ENCODE measurements at regions not wholly inside any gene's neighbourhood (a gene's known extent, or its start where the extent isn't known, plus 50 kb on each side); places are given as distances from the start of the nearest gene placed in this dataset.
"Not testable (repeated sequence)": the region's sequence is repeated elsewhere in the genome, so short reads cannot be mapped to it uniquely, and the experiment has no call there.

GRCh38 chr4:131609039-131609438 is 1540.1 kb upstream of the PCDH10 start:
- no peak for DNase-seq

GRCh38 chr4:131610517-131610916 is 1538.6 kb upstream of the PCDH10 start:
- DNase-seq: not testable (repeated sequence)

GRCh38 chr4:131613086-131613823 is 1535.8 kb upstream of the PCDH10 start:
- DNase-seq: no peak

GRCh38 chr4:131613824-131614216 is 1535.3 kb upstream of the PCDH10 start:
- no peak for DNase-seq

- DNase-seq: no peak
Observed at GRCh38 chr4:131632877-131633276, 1516.2 kb upstream of the PCDH10 start.

GRCh38 chr4:131635191-131635590 is 1513.9 kb upstream of the PCDH10 start:
- no peak for DNase-seq

- DNase-seq: no peak
Observed at GRCh38 chr4:131638781-131639180, 1510.3 kb upstream of the PCDH10 start.

- no peak for DNase-seq
Observed at GRCh38 chr4:131644619-131645018, 1504.5 kb upstream of the PCDH10 start.

- DNase-seq: no peak
Observed at GRCh38 chr4:131649227-131649626, 1499.9 kb upstream of the PCDH10 start.

- no peak for DNase-seq
Observed at GRCh38 chr4:131650951-131651350, 1498.1 kb upstream of the PCDH10 start.

GRCh38 chr4:131683314-131683713 is 1465.8 kb upstream of the PCDH10 start:
- DNase-seq: not testable (repeated sequence)

- DNase-seq: no peak
Observed at GRCh38 chr4:131721883-131722282, 1427.2 kb upstream of the PCDH10 start.

- DNase-seq: not testable (repeated sequence)
Observed at GRCh38 chr4:131723069-131723468, 1426.0 kb upstream of the PCDH10 start.

GRCh38 chr4:131724847-131725246 is 1424.2 kb upstream of the PCDH10 start:
- peak in 21 of 58 donors; percentile 2 to 78 (median 30) for DNase-seq

GRCh38 chr4:131725521-131725920 is 1423.6 kb upstream of the PCDH10 start:
- not testable (repeated sequence) for DNase-seq

GRCh38 chr4:131726940-131727339 is 1422.2 kb upstream of the PCDH10 start:
- not testable (repeated sequence) for DNase-seq

GRCh38 chr4:131727418-131727817 is 1421.7 kb upstream of the PCDH10 start:
- not testable (repeated sequence) for DNase-seq

- DNase-seq: not testable (repeated sequence)
Observed at GRCh38 chr4:131729205-131729604, 1419.9 kb upstream of the PCDH10 start.

- DNase-seq: not testable (repeated sequence)
Observed at GRCh38 chr4:131729716-131730398, 1419.2 kb upstream of the PCDH10 start.

GRCh38 chr4:131730574-131730973 is 1418.5 kb upstream of the PCDH10 start:
- DNase-seq: not testable (repeated sequence)

GRCh38 chr4:131732034-131732630 is 1417.0 kb upstream of the PCDH10 start:
- DNase-seq: not testable (repeated sequence)

- not testable (repeated sequence) for DNase-seq
Observed at GRCh38 chr4:131734321-131734720, 1414.8 kb upstream of the PCDH10 start.
